NT2/D1 (cell line): ENCODE measurements at regions not wholly inside any gene's neighbourhood (a gene's known extent, or its start where the extent isn't known, plus 50 kb on each side); places are given as distances from the start of the nearest gene placed in this dataset.

Experiments
- DNase-seq: peaks from one replicate; pipeline ENCODE4 v3.0.0-alpha.2; 2011; ENCODE audit warnings: low read depth, low spot score
- H3K27me3 ChIP-seq: 2 replicates; pipeline ENCODE4 v1.6.0; 2011; ENCODE audit warnings: mild to moderate bottlenecking; ENCODE audit not compliant: insufficient read length, insufficient read depth
- H3K36me3 ChIP-seq: 2 replicates; pipeline ENCODE4 v1.6.1; 2011; ENCODE audit warnings: mild to moderate bottlenecking, low read length, mixed read lengths; ENCODE audit not compliant: insufficient read depth, insufficient read length
- H3K4me1 ChIP-seq: 2 replicates; pipeline ENCODE4 v1.5.1; 2011; ENCODE audit not compliant: insufficient read depth, insufficient read length
- H3K4me3 ChIP-seq: 2 replicates; pipeline ENCODE4 v1.5.1; 2011; ENCODE audit warnings: low read depth; ENCODE audit not compliant: insufficient read length
- H3K9ac ChIP-seq: 2 replicates; pipeline ENCODE4 v1.6.0; 2011; ENCODE audit warnings: low read depth; ENCODE audit not compliant: insufficient read length
- H3K9me3 ChIP-seq: 2 replicates; pipeline ENCODE4 v1.5.1; 2011; ENCODE audit warnings: mild to moderate bottlenecking, low read length; ENCODE audit not compliant: insufficient read depth
- SUZ12 ChIP-seq: IDR thresholded peaks from 2 replicates; pipeline ENCODE4 v1.6.1; 2011; ENCODE audit not compliant: insufficient read length, insufficient read depth; ENCODE audit errors: extremely low read depth
- YY1 ChIP-seq: IDR thresholded peaks from 2 replicates; pipeline ENCODE4 v1.6.1; 2011; ENCODE audit not compliant: insufficient read length, insufficient read depth
- ZNF274 ChIP-seq: IDR thresholded peaks from 2 replicates; pipeline ENCODE4 v1.6.1; 2011; ENCODE audit warnings: mild to moderate bottlenecking, low read depth, low read length

DNA sequence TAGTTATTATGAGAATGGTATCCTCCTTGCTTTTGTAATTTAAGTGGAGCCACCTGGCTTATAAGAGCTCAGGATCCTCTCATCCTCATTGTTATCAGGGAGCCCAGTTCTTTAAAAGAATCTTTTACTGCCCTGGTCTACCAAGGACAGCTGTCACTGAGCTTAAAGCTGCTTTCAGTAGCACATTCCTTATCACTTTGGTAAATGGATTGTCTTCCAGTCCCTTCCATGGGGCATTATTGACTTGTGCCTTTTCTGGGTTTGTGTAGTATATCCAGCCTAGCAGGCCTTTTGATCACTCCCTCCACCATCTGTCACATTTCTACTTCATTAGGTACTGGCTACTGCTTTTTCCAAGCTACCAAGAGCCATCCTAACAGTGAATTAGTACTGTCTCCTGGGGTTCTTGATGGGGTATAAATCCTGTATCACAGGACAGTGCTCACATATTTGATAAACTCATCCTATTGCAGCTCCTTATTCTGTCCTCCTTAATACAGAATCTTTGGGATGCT, 208.9 kb downstream of the TMEM26 start:
- Histone ChIP-seq H3K27me3 (no peaks in the 10 kb centered on the region), H3K9me3 (no peaks in the 10 kb centered on the region), H3K36me3 (no peaks in the 10 kb centered on the region), H3K4me3 (no peak overlapping the region), H3K4me1 (no peaks in the 10 kb centered on the region), H3K9ac (no peak overlapping the region)
- TF ChIP-seq SUZ12 (no peak), YY1 (no peak), ZNF274 (no peak)
- no peak for DNase-seq

DNA sequence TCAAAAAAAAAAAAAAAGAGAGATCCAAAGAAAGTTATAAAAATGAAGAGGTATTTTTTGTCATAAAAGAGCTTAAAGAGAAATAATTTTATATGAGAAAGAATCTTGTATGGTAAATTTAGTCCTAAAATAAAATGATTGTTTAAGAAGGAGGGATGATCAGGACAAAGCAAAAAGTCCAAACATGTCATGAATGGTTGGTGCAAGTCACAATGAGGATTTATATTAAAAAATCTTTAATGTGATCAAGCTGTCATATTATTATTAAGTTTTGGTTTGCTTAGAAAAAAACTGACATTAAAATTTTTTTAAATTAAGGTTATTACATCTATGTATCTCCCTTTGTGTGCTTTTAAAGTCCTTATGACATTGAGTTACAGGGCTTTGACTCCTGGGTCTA, 220.4 kb downstream of the TMEM26 start:
- Histone ChIP-seq H3K4me1 (no peaks in the 10 kb centered on the region), H3K9me3 (peaks cover 7% of the 10 kb centered on the region; the same call in 1 of the 2 replicates), H3K9ac (no peak overlapping the region), H3K27me3 (no peaks in the 10 kb centered on the region), H3K36me3 (no peaks in the 10 kb centered on the region), H3K4me3 (no peak overlapping the region)
- DNase-seq: no peak
- no peak for TF ChIP-seq YY1
- no peak for TF ChIP-seq ZNF274
- TF ChIP-seq SUZ12: no peak

- no peak for DNase-seq
- no peak for TF ChIP-seq ZNF274
- no peak for TF ChIP-seq YY1
- TF ChIP-seq SUZ12: no peak
Measured at GRCh38 chr10:61225939-61226338, 227.2 kb downstream of the TMEM26 start.

GRCh38 chr10:61223576-61223975, 229.6 kb downstream of the TMEM26 start:
- no peak for DNase-seq

More at GRCh38 chr10:61225939-61226338, 227.2 kb downstream of the TMEM26 start:
- Histone ChIP-seq H3K27me3 (no peaks in the 10 kb centered on the region), H3K9ac (no peak overlapping the region), H3K36me3 (no peaks in the 10 kb centered on the region), H3K4me3 (no peak overlapping the region), H3K4me1 (no peaks in the 10 kb centered on the region), H3K9me3 (no peaks in the 10 kb centered on the region)

GRCh38 chr10:61219696-61220095, 233.5 kb downstream of the TMEM26 start:
- Histone ChIP-seq H3K27me3 (no peaks in the 10 kb centered on the region), H3K4me3 (no peak overlapping the region), H3K9ac (no peak overlapping the region), H3K36me3 (no peaks in the 10 kb centered on the region), H3K9me3 (no peaks in the 10 kb centered on the region), H3K4me1 (no peaks in the 10 kb centered on the region)
- no peak for DNase-seq
- no peak for TF ChIP-seq YY1
- TF ChIP-seq ZNF274: no peak
- TF ChIP-seq SUZ12: no peak

More at GRCh38 chr10:61223576-61223975, 229.6 kb downstream of the TMEM26 start:
- no peaks in the 10 kb centered on the region for H3K36me3 ChIP-seq
- H3K9me3 ChIP-seq: no peaks in the 10 kb centered on the region
- no peaks in the 10 kb centered on the region for H3K4me1 ChIP-seq
- no peaks in the 10 kb centered on the region for H3K27me3 ChIP-seq
- TF ChIP-seq SUZ12 (no peak), YY1 (no peak), ZNF274 (no peak)
- H3K4me3 ChIP-seq: no peak overlapping the region
- no peak overlapping the region for H3K9ac ChIP-seq

DNA sequence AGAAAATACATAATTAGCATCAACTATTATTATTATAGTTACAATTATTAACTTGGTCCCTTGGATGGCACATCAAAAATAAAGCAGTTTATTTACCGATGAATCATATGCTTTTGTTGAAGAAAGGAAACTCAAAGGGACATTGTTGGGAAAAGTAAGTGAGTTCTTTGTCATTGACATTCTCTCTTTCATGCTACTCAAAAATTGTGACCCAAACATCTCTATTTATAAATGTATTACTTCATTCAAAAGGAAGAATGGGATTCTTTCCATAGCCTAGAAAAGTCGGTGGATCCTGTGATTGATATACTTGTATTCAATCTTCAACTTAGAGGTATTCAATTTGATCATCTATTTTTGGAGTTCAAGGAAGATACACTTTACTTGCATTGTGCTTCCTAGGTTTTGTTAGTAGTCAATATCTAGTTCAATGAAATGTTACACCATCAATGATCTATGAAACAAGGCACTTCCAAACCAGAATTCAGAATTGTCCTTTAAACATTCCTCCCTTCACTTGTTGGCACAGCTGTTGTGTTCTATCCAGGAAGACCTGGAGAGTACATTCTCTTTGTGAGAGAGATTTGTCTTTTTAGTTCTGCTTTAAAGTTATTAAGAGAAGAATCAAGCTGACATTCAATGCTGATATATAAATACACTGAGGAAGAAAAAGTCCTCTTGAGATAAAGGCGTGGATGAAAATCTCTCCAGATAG, 235.2 kb downstream of the TMEM26 start:
- H3K4me1 ChIP-seq: no peaks in the 10 kb centered on the region
- no peaks in the 10 kb centered on the region for H3K36me3 ChIP-seq
- no peaks in the 10 kb centered on the region for H3K9me3 ChIP-seq
- DNase-seq: no peak
- no peak overlapping the region for H3K9ac ChIP-seq
- no peaks in the 10 kb centered on the region for H3K27me3 ChIP-seq
- TF ChIP-seq ZNF274: no peak
- TF ChIP-seq SUZ12: no peak
- TF ChIP-seq YY1: no peak
- H3K4me3 ChIP-seq: no peak overlapping the region

- Histone ChIP-seq H3K4me1 (no peaks in the 10 kb centered on the region), H3K27me3 (no peaks in the 10 kb centered on the region), H3K36me3 (no peaks in the 10 kb centered on the region), H3K9ac (no peak overlapping the region), H3K9me3 (no peaks in the 10 kb centered on the region), H3K4me3 (no peak overlapping the region)
- no peak for DNase-seq
- TF ChIP-seq YY1: no peak
- no peak for TF ChIP-seq SUZ12
- no peak for TF ChIP-seq ZNF274
Measured at GRCh38 chr10:61215246-61215645, 237.9 kb downstream of the TMEM26 start.
